OCI-LY3 (cell line): ENCODE measurements at regions not wholly inside any gene's neighbourhood (a gene's known extent, or its start where the extent isn't known, plus 50 kb on each side); places are given as distances from the start of the nearest gene placed in this dataset.

Experiments used
- H2AFZ ChIP-seq: fragments of 200-600, 300-600 bp; shearing (Covaris generic); 2 replicates; pipeline ENCODE4 v1.6.0; 2014; ENCODE audit warnings: antibody characterized with exemption, low read depth, low read length
- H3K27ac ChIP-seq: fragments of 200-600, 300-600 bp; sonication (generic); 2 replicates; pipeline ENCODE4 v1.5.1; 2014; ENCODE audit warnings: mild to moderate bottlenecking, low read length, moderate library complexity, mixed read lengths
- H3K27me3 ChIP-seq: fragments of 200-600, 300-600 bp; sonication (generic); 2 replicates; pipeline ENCODE4 v1.6.1; 2014; ENCODE audit warnings: low read depth, low read length, mixed read lengths
- H3K36me3 ChIP-seq: fragments of 200-600, 300-600 bp; sonication (generic); replicated peaks from 2 replicates; pipeline ENCODE3; 2014; ENCODE audit warnings: low read depth, low read length, mixed read lengths
- H3K4me1 ChIP-seq: fragments of 300-600, 200-600 bp; sonication (generic); 2 replicates; pipeline ENCODE4 v1.6.1; 2014; ENCODE audit warnings: low read length, mixed read lengths
- H3K4me2 ChIP-seq: fragments of 200-600, 300-600 bp; sonication (generic); 2 replicates; pipeline ENCODE4 v1.6.1; 2014; ENCODE audit warnings: low read length, mixed read lengths
- H3K4me3 ChIP-seq: fragments of 300-600, 200-600 bp; sonication (generic); 2 replicates; pipeline ENCODE4 v1.5.1; 2014; ENCODE audit warnings: antibody characterized with exemption, mild to moderate bottlenecking, low read length, moderate library complexity
- H3K79me2 ChIP-seq: fragments of 300-600, 200-600 bp; shearing (Covaris generic); 2 replicates; pipeline ENCODE4 v1.6.1; 2014; ENCODE audit warnings: mild to moderate bottlenecking, low read length, mixed read lengths
- H3K9ac ChIP-seq: fragments of 300-600, 200-600 bp; shearing (Covaris generic); 2 replicates; pipeline ENCODE4 v1.6.0; 2014; ENCODE audit warnings: mild to moderate bottlenecking, low read length, moderate library complexity
- H3K9me3 ChIP-seq: fragments of 200-600, 300-600 bp; shearing (Covaris generic); 2 replicates; pipeline ENCODE4 v1.6.1; 2014; ENCODE audit warnings: low read length, mixed read lengths; ENCODE audit not compliant: insufficient read depth
- H4K20me1 ChIP-seq: fragments of 200-600, 300-600 bp; sonication (generic); 2 replicates; pipeline ENCODE4 v1.6.1; 2016; ENCODE audit warnings: low read length, mixed read lengths; ENCODE audit not compliant: insufficient read depth
- CTCF ChIP-seq: fragments of 200-600, 300-600 bp; sonication (generic); IDR thresholded peaks from 2 replicates; pipeline ENCODE4 v1.5.1; 2014; ENCODE audit warnings: antibody characterized with exemption, low read length, low read depth
- EZH2phosphoT487 ChIP-seq: fragments of 200-600 bp; shearing (Covaris generic); IDR thresholded peaks from 2 replicates; pipeline ENCODE4 v1.6.1; 2018; ENCODE audit warnings: antibody characterized with exemption, mixed run types, low read depth

GRCh38 chr5:51684794-51685355 lies 301.6 kb downstream of the ISL1 start:
- no peaks in the 10 kb centered on the region for H4K20me1 ChIP-seq
- no peaks in the 10 kb centered on the region for H3K27me3 ChIP-seq
- H3K4me3 ChIP-seq: no peak overlapping the region
- H3K4me1 ChIP-seq: no peaks in the 10 kb centered on the region
- H2AFZ ChIP-seq: no peak overlapping the region
- H3K36me3 ChIP-seq: no peaks in the 10 kb centered on the region
- H3K9me3 ChIP-seq: no peaks in the 10 kb centered on the region
- TF ChIP-seq CTCF (no peak), EZH2phosphoT487 (no peak)
- H3K9ac ChIP-seq: no peak overlapping the region
- H3K27ac ChIP-seq: no peak overlapping the region
- no peaks in the 10 kb centered on the region for H3K79me2 ChIP-seq
- H3K4me2 ChIP-seq: no peak overlapping the region

- no peaks in the 10 kb centered on the region for H4K20me1 ChIP-seq
- H2AFZ ChIP-seq: no peak overlapping the region
- H3K27ac ChIP-seq: no peak overlapping the region
- H3K9me3 ChIP-seq: no peaks in the 10 kb centered on the region
- H3K36me3 ChIP-seq: no peaks in the 10 kb centered on the region
- H3K9ac ChIP-seq: no peak overlapping the region
- no peaks in the 10 kb centered on the region for H3K79me2 ChIP-seq
- H3K4me2 ChIP-seq: no peak overlapping the region
- no peaks in the 10 kb centered on the region for H3K4me1 ChIP-seq
- TF ChIP-seq CTCF: no peak
- no peak for TF ChIP-seq EZH2phosphoT487
- no peaks in the 10 kb centered on the region for H3K27me3 ChIP-seq
- no peak overlapping the region for H3K4me3 ChIP-seq
Measured at GRCh38 chr5:51685419-51685818, 302.2 kb downstream of the ISL1 start.

- Histone ChIP-seq H3K27me3 (no peaks in the 10 kb centered on the region), H3K4me3 (no peak overlapping the region), H3K27ac (no peak overlapping the region), H3K9ac (no peak overlapping the region), H3K79me2 (no peaks in the 10 kb centered on the region), H2AFZ (no peak overlapping the region), H3K36me3 (no peaks in the 10 kb centered on the region), H3K4me1 (no peaks in the 10 kb centered on the region), H3K9me3 (no peaks in the 10 kb centered on the region), H4K20me1 (no peaks in the 10 kb centered on the region), H3K4me2 (no peak overlapping the region)
- TF ChIP-seq EZH2phosphoT487: no peak
- no peak for TF ChIP-seq CTCF
Measured at GRCh38 chr5:51686622-51687021, 303.4 kb downstream of the ISL1 start.

- no peak overlapping the region for H3K9ac ChIP-seq
- H3K27me3 ChIP-seq: no peaks in the 10 kb centered on the region
- no peaks in the 10 kb centered on the region for H3K79me2 ChIP-seq
- no peaks in the 10 kb centered on the region for H3K4me1 ChIP-seq
- no peak overlapping the region for H3K4me2 ChIP-seq
- no peak overlapping the region for H3K27ac ChIP-seq
- H3K4me3 ChIP-seq: no peak overlapping the region
- no peaks in the 10 kb centered on the region for H3K9me3 ChIP-seq
- no peak for TF ChIP-seq EZH2phosphoT487
- TF ChIP-seq CTCF: no peak
- no peaks in the 10 kb centered on the region for H4K20me1 ChIP-seq
- H3K36me3 ChIP-seq: no peaks in the 10 kb centered on the region
- no peak overlapping the region for H2AFZ ChIP-seq
Measured at GRCh38 chr5:51691538-51692079, 308.4 kb downstream of the ISL1 start.
